ENCODE measurements at regions not wholly inside any gene's neighbourhood (a gene's known extent, or its start where the extent isn't known, plus 50 kb on each side); places are given as distances from the start of the nearest gene placed in this dataset.

DNA sequence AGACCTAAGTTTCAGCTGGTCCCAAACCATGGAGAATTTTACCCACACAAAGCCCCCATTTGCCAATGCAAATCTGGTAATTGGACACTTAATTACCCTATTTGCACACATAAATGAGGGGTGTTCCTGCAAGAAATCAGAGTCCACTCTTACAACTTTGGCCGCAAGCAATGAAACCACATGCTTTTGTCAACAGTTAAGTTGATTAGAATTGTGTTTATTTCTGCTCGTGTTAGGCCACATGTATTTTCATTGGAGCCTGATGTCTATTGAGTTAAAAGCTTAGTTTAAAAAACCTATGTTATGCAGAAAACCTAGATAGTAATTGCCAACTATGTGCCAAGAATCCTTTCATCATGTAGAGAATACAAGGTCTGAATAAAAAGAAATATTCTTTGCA lies 153.8 kb upstream of the CMC1 start:
- no peak for TF ChIP-seq TCF12 (IDR thresholded peaks at IDR 0.05; ENCODE audit: low read depth)
- TF ChIP-seq RAD21 (IDR thresholded peaks at IDR 0.05; ENCODE audit: low read depth) = no peak
- TF ChIP-seq CREB1 (IDR thresholded peaks at IDR 0.05; ENCODE audit: low read depth) = no peak
- TF ChIP-seq, protein P1, sequence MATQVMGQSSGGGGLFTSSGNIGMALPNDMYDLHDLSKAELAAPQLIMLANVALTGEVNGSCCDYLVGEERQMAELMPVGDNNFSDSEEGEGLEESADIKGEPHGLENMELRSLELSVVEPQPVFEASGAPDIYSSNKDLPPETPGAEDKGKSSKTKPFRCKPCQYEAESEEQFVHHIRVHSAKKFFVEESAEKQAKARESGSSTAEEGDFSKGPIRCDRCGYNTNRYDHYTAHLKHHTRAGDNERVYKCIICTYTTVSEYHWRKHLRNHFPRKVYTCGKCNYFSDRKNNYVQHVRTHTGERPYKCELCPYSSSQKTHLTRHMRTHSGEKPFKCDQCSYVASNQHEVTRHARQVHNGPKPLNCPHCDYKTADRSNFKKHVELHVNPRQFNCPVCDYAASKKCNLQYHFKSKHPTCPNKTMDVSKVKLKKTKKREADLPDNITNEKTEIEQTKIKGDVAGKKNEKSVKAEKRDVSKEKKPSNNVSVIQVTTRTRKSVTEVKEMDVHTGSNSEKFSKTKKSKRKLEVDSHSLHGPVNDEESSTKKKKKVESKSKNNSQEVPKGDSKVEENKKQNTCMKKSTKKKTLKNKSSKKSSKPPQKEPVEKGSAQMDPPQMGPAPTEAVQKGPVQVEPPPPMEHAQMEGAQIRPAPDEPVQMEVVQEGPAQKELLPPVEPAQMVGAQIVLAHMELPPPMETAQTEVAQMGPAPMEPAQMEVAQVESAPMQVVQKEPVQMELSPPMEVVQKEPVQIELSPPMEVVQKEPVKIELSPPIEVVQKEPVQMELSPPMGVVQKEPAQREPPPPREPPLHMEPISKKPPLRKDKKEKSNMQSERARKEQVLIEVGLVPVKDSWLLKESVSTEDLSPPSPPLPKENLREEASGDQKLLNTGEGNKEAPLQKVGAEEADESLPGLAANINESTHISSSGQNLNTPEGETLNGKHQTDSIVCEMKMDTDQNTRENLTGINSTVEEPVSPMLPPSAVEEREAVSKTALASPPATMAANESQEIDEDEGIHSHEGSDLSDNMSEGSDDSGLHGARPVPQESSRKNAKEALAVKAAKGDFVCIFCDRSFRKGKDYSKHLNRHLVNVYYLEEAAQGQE (IDR thresholded peaks at IDR 0.05; ENCODE audit: low read depth) = no peak
- TF ChIP-seq, protein P2, sequence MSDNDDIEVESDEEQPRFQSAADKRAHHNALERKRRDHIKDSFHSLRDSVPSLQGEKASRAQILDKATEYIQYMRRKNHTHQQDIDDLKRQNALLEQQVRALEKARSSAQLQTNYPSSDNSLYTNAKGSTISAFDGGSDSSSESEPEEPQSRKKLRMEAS (IDR thresholded peaks at IDR 0.05) = no peak
- no peak for TF ChIP-seq EGR1 (IDR thresholded peaks at IDR 0.05)
- TF ChIP-seq, protein P3, sequence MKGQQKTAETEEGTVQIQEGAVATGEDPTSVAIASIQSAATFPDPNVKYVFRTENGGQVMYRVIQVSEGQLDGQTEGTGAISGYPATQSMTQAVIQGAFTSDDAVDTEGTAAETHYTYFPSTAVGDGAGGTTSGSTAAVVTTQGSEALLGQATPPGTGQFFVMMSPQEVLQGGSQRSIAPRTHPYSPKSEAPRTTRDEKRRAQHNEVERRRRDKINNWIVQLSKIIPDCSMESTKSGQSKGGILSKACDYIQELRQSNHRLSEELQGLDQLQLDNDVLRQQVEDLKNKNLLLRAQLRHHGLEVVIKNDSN (IDR thresholded peaks at IDR 0.05) = no peak
- no peak for TF ChIP-seq CEBPB (IDR thresholded peaks at IDR 0.05)
- TF ChIP-seq ZBTB7A (IDR thresholded peaks at IDR 0.05; ENCODE audit: low read depth) = no peak
- TF ChIP-seq FOXM1 (IDR thresholded peaks at IDR 0.05; ENCODE audit: borderline replicate concordance, low read depth) = no peak
- no peak for TF ChIP-seq TAF1 (IDR thresholded peaks at IDR 0.05; ENCODE audit: low read depth)
- no peak for TF ChIP-seq NFIC (IDR thresholded peaks at IDR 0.05)
- TF ChIP-seq EP300 (IDR thresholded peaks at IDR 0.05; ENCODE audit: borderline replicate concordance) = no peak
- TF ChIP-seq YY1 (IDR thresholded peaks at IDR 0.05; ENCODE audit: low read depth) = no peak
- no peak for TF ChIP-seq TEAD4 (IDR thresholded peaks at IDR 0.05)

DNA sequence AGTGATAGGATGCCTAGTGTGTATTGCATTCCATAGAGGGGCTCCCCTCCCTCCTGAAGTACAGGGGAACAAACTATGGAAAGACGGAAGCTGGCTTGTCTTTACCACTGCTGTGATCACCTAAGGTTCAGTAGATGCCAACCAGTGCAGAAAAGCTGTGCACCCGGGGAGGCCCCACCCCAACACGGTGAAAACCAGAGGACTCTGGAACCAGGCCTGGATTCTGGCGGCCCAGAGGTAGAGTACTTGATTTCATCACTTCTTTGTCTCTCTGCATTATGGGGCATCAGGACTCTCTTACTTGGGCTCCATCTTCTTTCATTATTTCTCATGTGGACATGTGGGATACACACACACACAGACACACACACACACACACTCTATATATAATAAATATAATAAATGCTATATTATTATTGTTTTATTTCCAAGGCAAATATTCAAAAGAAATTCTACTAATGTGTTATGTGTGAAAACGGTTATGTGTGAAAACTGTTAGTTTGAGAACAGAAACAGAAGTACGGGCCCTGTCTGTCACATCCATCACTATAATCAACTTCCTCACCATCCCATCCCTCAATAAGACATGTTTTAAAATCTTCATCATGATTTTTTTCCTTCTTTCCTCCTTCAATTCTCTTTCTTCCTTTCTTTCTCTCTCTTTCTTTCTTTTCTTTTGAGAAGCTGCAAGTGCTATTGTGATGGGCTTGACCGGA lies 152.4 kb upstream of the CMC1 start:
- TF ChIP-seq YY1 (IDR thresholded peaks at IDR 0.05; ENCODE audit: low read depth) (no peak), EP300 (IDR thresholded peaks at IDR 0.05; ENCODE audit: borderline replicate concordance) (no peak), TCF12 (IDR thresholded peaks at IDR 0.05; ENCODE audit: low read depth) (no peak), TAF1 (IDR thresholded peaks at IDR 0.05; ENCODE audit: low read depth) (no peak), CREB1 (IDR thresholded peaks at IDR 0.05; ENCODE audit: low read depth) (no peak), EGR1 (IDR thresholded peaks at IDR 0.05) (no peak), ZBTB7A (IDR thresholded peaks at IDR 0.05; ENCODE audit: low read depth) (no peak), NFIC (IDR thresholded peaks at IDR 0.05) (no peak), RAD21 (IDR thresholded peaks at IDR 0.05; ENCODE audit: low read depth) (no peak), TEAD4 (IDR thresholded peaks at IDR 0.05) (no peak), FOXM1 (IDR thresholded peaks at IDR 0.05; ENCODE audit: borderline replicate concordance, low read depth) (no peak), CEBPB (IDR thresholded peaks at IDR 0.05) (no peak)
- TF ChIP-seq, protein P3 (IDR thresholded peaks at IDR 0.05) = no peak
- TF ChIP-seq, protein P2 (IDR thresholded peaks at IDR 0.05) = no peak
- TF ChIP-seq, protein P1 (IDR thresholded peaks at IDR 0.05; ENCODE audit: low read depth) = no peak

DNA sequence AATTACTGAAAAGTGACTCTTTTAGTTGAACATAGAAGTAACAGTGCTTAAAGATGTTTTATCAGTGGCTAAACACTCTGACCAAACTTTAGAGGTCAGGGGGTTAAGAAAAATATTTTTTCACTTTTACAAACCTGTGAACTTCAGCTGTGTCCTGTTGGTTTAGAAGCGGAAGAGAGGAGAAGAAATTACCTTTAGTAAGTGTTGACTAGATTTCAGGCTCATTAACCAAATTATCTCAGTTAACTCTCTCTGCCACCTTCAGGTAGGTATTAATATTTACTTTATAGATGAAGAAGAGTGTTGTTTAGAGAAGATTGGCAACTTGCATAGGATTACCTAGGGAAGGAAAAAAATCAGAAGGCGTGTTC lies 151.9 kb upstream of the CMC1 start:
- TF ChIP-seq, protein P2 (IDR thresholded peaks at IDR 0.05) = no peak
- TF ChIP-seq ZBTB7A (IDR thresholded peaks at IDR 0.05; ENCODE audit: low read depth) (no peak), TEAD4 (IDR thresholded peaks at IDR 0.05) (no peak), RAD21 (IDR thresholded peaks at IDR 0.05; ENCODE audit: low read depth) (no peak), TAF1 (IDR thresholded peaks at IDR 0.05; ENCODE audit: low read depth) (no peak)
- TF ChIP-seq, protein P1 (IDR thresholded peaks at IDR 0.05; ENCODE audit: low read depth) = no peak

DNA sequence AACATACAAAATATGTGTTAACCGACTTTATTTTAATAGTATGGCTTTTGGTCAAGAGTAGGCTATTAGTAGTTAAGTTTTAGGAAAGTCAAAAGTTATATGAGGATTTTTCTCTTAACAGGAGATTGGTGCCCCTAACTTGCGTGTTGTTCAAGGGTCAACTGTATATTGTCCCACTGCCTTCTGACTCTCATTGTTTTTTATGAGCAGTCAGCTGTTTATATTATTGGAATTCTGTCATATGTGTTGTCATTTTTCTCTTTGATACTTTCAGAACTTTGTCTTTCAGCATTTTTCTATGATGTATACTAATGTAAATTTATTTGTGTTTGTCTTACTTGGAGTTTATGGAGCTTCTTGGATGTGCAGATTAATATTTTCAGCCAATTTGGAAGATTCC lies 142.1 kb upstream of the CMC1 start:
- TF ChIP-seq EGR1 (IDR thresholded peaks at IDR 0.05) = no peak
- TF ChIP-seq TEAD4 (IDR thresholded peaks at IDR 0.05) = no peak
- TF ChIP-seq CEBPB (IDR thresholded peaks at IDR 0.05) = no peak
- TF ChIP-seq NFIC (IDR thresholded peaks at IDR 0.05) = no peak
- TF ChIP-seq, protein P2 (IDR thresholded peaks at IDR 0.05) = no peak
- TF ChIP-seq, protein P1 (IDR thresholded peaks at IDR 0.05; ENCODE audit: low read depth) = no peak
- no peak for TF ChIP-seq FOXM1 (IDR thresholded peaks at IDR 0.05; ENCODE audit: borderline replicate concordance, low read depth)

Data from Ishikawa (cell line).